ENCODE measurements at regions not wholly inside any gene's neighbourhood (a gene's known extent, or its start where the extent isn't known, plus 50 kb on each side); places are given as distances from the start of the nearest gene placed in this dataset.

DNA sequence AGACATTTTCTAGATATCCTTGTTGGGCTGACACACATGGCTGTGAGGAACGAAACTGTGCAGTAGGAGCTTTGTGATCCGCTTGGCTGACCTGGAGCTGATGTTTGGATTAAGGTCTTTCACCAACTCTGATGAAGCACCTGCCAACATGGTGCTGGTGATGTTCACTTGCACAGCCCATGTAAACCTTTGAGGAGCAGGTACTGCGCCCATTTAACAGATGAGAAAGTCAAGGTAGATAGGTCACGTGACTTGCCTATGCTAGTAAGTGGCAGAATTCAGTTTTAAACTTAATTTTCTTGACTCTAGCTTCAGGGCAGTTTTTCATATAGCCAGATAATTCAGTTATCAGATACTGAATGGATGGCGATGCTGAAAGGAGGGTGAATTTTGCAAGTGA lies 351.9 kb downstream of the RPS24 start:
- TF ChIP-seq POLR2A (IDR thresholded peaks at IDR 0.05) = no peak
- TF ChIP-seq, protein P1, sequence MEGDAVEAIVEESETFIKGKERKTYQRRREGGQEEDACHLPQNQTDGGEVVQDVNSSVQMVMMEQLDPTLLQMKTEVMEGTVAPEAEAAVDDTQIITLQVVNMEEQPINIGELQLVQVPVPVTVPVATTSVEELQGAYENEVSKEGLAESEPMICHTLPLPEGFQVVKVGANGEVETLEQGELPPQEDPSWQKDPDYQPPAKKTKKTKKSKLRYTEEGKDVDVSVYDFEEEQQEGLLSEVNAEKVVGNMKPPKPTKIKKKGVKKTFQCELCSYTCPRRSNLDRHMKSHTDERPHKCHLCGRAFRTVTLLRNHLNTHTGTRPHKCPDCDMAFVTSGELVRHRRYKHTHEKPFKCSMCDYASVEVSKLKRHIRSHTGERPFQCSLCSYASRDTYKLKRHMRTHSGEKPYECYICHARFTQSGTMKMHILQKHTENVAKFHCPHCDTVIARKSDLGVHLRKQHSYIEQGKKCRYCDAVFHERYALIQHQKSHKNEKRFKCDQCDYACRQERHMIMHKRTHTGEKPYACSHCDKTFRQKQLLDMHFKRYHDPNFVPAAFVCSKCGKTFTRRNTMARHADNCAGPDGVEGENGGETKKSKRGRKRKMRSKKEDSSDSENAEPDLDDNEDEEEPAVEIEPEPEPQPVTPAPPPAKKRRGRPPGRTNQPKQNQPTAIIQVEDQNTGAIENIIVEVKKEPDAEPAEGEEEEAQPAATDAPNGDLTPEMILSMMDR (IDR thresholded peaks at IDR 0.05) = no peak
- H3K27me3 ChIP-seq = no peaks in the 10 kb centered on the region
- no peak overlapping the region for H3K27ac ChIP-seq
- H3K4me1 ChIP-seq = no peaks in the 10 kb centered on the region
- no peaks in the 10 kb centered on the region for H3K9me3 ChIP-seq
- intact Hi-C loops (cut with DNase I; ENCODE audit: low total_unique reads) = no loop called here
- H3K36me3 ChIP-seq (ENCODE audit: low read depth, missing control alignments) = no peaks in the 10 kb centered on the region
- no peak overlapping the region for H3K4me3 ChIP-seq
- 87 to 96% methylated on average over 5 of the region's 5 CpGs for WGBS, 2 donors
- no peak for DNase-seq

DNA sequence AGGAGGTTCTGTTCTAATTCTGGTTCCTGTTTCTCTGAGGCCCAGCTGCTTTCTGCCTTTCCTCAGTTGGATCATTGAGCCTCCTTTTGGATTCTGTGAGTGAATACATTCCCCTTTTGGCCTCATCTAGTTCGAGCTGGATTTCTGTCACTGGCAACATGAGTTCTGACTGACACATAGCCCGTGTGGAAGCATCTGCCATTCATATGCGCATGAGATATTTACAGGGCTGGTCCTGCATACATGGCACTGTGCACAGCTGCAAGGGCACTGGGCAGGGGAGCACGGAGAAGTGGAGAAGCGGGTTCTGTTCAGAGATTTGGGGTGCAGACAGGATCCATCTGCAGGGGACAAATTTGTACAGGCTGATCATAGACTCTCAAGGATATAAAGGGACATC lies 352.8 kb downstream of the RPS24 start:
- Histone ChIP-seq H3K27ac (no peak overlapping the region), H3K4me1 (no peaks in the 10 kb centered on the region), H3K36me3 (ENCODE audit: low read depth, missing control alignments) (no peaks in the 10 kb centered on the region), H3K4me3 (no peak overlapping the region), H3K27me3 (no peaks in the 10 kb centered on the region), H3K9me3 (no peaks in the 10 kb centered on the region)
- 89 to 96% methylated on average over 4 to 5 of the region's 5 CpGs for WGBS, 2 donors
- intact Hi-C loops (cut with DNase I; ENCODE audit: low total_unique reads) = no loop called here
- TF ChIP-seq, protein P1 (IDR thresholded peaks at IDR 0.05) = no peak
- TF ChIP-seq POLR2A (IDR thresholded peaks at IDR 0.05) = no peak
- DNase-seq = no peak

DNA sequence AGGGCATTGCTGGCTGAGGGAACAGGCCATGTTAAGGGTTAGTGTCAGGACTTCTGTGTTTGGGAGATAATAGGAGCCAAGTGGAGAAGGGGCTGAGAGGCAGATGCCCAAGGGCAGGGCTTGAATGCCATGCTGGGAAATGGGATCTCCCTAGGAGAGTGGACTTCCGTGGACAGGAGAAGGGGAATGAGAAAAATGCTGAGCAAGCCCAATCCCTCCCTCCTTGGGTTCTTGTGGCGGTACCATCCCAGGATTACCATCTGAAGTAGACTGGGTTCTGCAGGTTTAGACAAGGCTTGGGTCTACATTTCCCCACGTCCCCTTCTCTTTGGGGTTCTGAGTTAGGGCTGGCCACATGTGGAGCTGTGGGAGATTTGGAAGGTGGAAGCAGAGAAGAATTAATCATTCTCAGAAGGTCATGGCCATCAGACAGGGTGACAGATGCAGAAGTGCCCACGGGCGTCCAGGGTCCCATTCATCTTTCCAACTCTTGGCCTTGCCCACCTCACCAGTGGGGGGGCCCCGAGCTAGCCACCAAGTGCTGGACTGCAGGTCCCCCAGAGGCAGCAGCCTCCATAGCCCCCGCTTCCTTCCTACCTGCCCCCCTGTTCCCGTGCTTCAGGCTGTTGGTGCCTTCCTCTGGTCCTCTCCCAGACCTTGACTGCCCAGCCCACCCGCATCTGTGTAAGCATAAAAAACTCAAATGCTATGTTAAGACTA lies 354.8 kb downstream of the RPS24 start:
- DNase-seq = no peak
- 84 to 90% methylated on average over 9 of the region's 9 CpGs for WGBS, 2 donors
- H3K4me3 ChIP-seq = no peak overlapping the region
- no peaks in the 10 kb centered on the region for H3K27me3 ChIP-seq
- no peaks in the 10 kb centered on the region for H3K4me1 ChIP-seq
- no peaks in the 10 kb centered on the region for H3K36me3 ChIP-seq (ENCODE audit: low read depth, missing control alignments)
- no peak for TF ChIP-seq POLR2A (IDR thresholded peaks at IDR 0.05)
- TF ChIP-seq, protein P1 (IDR thresholded peaks at IDR 0.05) = no peak
- no peaks in the 10 kb centered on the region for H3K9me3 ChIP-seq
- H3K27ac ChIP-seq = no peak overlapping the region
- intact Hi-C loops (cut with DNase I; ENCODE audit: low total_unique reads) = no loop called here

DNA sequence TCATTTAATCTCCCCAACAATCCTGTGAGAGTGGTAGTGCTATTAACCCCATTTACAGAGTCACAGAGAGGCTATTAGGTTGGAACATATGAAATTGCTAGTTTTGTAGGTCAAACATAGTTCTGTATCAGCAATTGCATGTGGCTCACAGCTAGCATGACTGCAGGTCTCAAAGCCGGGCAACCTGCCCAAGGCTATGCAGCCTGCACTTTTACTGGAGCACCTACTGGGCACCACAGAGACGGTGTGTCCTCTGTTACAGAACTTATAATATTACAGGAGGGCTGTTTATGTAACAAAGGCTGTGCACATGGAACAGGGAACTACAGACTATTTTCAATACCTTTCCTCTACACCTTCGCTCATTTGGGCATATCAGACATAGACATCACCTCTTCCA lies 355.8 kb downstream of the RPS24 start:
- H3K36me3 ChIP-seq (ENCODE audit: low read depth, missing control alignments) = no peaks in the 10 kb centered on the region
- intact Hi-C loops (cut with DNase I; ENCODE audit: low total_unique reads) = no loop called here
- WGBS, 2 donors = 83 to 88% methylated on average over 3 of the region's 3 CpGs

More for the DNA sequence above, 355.8 kb downstream of the RPS24 start:
- TF ChIP-seq POLR2A (IDR thresholded peaks at IDR 0.05) = no peak
- TF ChIP-seq, protein P1 (IDR thresholded peaks at IDR 0.05) = no peak
- no peak for DNase-seq
- Histone ChIP-seq H3K27me3 (no peaks in the 10 kb centered on the region), H3K27ac (no peak overlapping the region), H3K9me3 (no peaks in the 10 kb centered on the region), H3K4me3 (no peak overlapping the region), H3K4me1 (no peaks in the 10 kb centered on the region)

Measured in testis (tissue), 2 donors.